Stomach (tissue), 4 donors: ENCODE measurements at regions not wholly inside any gene's neighbourhood (a gene's known extent, or its start where the extent isn't known, plus 50 kb on each side); places are given as distances from the start of the nearest gene placed in this dataset.
"Not testable (repeated sequence)": the region's sequence is repeated elsewhere in the genome, so short reads cannot be mapped to it uniquely, and the experiment has no call there.

ENCODE experiments used
- CTCF ChIP-seq, 7 experiments: fragments of 450-650 bp in 4 of 7; fragments of 200-600 bp in 3 of 7; sonication (generic) in 3 of 7; IDR thresholded peaks; one replicate each; pipeline ENCODE4 v1.5.1; 2016 to 2019; ENCODE audit warnings: antibody characterized with exemption in 7 of 7, control low read depth in 2 of 7, mild to moderate bottlenecking in 1 of 7
- POLR2A ChIP-seq, 4 donors: fragments of 450-650 bp; IDR thresholded peaks; one replicate each; pipeline ENCODE4 v1.6.1; 2016; ENCODE audit warnings: antibody characterized with exemption in 4 of 4, control low read depth in 2 of 4, mild to moderate bottlenecking in 1 of 4, moderate library complexity in 1 of 4
- POLR2AphosphoS5 ChIP-seq, 3 donors: sonication (generic); formaldehyde crosslinking; IDR thresholded peaks; one replicate each; pipeline ENCODE4 v1.6.1; 2016; ENCODE audit warnings: antibody characterized with exemption in 3 of 3

- TF ChIP-seq CTCF, POLR2A, POLR2AphosphoS5 (IDR thresholded peaks at IDR 0.05): not testable (repeated sequence)
Measured at GRCh38 chr22:16352637-16353036, 240.0 kb downstream of the CCT8L2 start.
